LHCN-M2 (cell line): ENCODE measurements at regions not wholly inside any gene's neighbourhood (a gene's known extent, or its start where the extent isn't known, plus 50 kb on each side); places are given as distances from the start of the nearest gene placed in this dataset.
"Not testable (repeated sequence)": the region's sequence is repeated elsewhere in the genome, so short reads cannot be mapped to it uniquely, and the experiment has no call there.

ENCODE experiments used
- DNase-seq: peaks from one replicate; pipeline ENCODE4 v3.0.0-alpha.2; 2012; ENCODE audit warnings: low read depth

DNA sequence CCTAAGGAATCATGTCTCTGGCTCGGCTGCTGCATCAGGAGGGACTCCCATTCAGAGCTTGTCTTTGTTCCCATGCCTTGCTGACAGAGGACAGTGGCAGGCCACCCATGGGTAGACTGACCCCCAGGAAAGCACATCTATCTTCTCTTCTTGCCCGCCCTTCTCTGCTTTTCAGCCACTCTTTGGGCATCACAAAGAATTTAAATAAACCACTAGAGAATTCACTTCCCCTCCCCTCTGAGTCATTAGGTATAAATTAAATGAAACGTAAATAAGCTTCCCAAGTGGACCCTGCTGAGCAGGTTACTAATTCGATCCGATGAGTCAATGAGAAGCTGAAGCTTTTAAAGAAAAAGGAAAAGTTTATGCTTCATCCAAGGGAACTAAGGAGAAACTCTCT, 97.0 kb downstream of the DRD1 start:
- no peak for DNase-seq

GRCh38 chr5:175344331-175345195, 99.4 kb downstream of the DRD1 start:
- no peak for DNase-seq

- no peak for DNase-seq
Measured at GRCh38 chr5:175343308-175343707, 100.7 kb downstream of the DRD1 start.

- DNase-seq: no peak
Measured at GRCh38 chr5:175340180-175340579, 103.8 kb downstream of the DRD1 start.

DNA sequence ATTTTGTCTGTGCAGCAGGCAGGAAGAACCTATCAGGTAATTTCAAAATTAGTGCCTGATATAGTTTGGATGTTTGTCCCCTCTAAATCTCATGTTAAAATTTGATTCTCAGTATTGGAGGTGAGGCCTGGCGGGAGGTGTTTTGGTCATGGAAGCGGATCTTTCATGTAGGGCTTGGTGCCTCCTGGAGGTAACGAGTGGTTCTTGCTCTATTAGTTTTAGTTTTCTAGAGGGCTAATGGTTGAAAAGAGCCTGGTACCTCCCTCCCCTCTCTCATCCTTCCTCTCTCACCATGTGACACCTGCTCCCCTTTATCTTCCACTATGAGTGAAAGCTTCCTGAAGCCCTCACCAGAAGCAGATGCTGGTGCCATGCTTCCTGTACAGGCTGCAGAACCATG, 106.3 kb downstream of the DRD1 start:
- no peak for DNase-seq

DNA sequence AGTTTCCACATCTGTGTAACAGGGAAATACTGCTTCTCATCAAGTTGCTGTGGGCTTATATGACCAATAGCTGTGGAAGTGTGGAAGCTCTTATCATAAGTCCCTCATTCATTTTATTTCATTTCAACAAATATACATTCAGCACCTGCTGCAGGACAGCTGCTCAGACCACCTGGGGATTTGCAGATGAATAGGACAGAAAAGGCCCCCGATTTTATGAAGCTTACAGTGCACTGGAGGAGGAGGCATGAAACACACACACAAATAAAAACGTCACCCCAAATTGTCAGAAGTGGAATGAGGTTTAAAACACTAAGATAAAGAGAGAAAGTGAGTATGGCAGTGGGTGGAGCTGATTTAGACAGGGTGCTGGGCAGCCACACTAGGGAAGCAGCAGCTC, 107.2 kb downstream of the DRD1 start:
- no peak for DNase-seq

DNA sequence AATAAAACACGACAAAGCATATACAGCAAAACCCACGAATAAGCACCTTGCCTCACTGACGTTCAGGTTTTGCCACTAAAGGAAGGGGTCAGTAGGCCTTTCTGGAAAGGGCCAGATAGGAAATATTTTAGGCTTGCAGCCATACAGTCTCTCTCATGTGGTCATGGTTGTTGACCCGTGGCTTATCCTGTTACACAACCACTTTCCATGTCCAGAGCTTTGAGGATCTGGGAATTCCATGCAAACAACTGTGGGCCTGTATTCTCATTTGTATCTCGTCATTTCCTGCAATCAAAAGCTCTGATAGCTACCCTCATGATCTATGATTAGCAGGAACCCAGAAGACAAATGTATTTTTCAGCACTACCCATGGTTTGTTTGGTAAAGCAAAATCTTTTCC, 108.3 kb downstream of the DRD1 start:
- DNase-seq: no peak

GRCh38 chr5:175331173-175332036, 112.6 kb downstream of the DRD1 start:
- not testable (repeated sequence) for DNase-seq

DNA sequence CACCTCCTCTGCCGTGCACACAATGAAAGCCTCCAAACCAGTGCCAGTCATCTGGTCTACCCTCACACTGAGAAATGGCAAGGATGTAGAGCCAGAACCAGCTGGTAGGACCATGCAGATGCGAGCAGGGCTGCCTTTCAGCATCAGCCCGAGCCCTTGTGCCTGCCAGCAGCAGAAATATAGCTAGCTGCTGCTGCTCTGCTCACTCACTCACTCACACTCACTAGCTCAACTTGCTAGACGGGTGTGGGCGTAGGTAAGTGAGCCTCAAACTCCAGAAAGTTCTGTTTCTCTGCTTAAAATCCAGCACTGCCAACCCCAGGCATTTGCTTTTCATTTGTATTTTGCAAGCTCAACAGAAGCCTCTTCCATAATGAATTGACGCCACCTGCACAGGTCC, 114.0 kb downstream of the DRD1 start:
- DNase-seq: no peak

DNA sequence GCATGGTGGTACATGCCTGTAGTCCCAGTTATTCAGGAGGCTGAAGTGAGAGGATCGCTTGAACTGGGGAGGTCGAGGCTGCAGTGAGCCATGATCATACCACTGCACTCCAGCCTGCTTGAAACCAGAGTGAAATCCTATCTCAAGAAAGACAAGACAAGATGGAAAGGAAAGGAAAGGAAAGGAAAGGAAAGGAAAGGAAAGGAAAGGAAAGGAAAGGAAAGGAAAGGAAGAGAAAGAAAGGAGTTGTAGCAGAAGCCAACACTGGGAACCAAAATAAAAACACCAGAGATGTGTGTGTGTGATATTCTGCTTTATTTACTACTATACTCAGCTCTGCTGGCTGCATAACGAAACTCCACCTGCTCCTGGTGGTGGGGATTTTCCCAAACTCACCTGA, 115.3 kb downstream of the DRD1 start:
- DNase-seq: no peak

DNA sequence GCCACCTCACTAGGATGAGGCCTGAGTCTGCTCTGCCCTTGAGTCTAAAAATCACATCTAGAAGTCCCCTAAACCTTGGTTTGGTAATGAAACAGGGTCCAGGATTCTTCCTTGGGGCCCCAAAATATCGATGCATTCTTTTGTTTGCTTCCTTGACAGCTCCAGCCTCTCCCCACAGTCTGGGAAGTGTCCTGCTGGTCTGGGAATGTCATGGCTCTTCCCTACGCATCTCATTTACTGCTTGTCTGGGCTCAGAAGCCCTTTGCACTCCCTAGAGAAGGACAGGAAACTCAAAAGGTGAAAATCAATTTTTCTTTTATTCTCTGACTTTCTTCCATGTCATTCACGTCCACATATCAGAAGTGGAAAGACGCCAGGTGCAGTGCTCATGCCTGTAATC, 115.8 kb downstream of the DRD1 start:
- no peak for DNase-seq

GRCh38 chr5:175325681-175326080, 118.3 kb downstream of the DRD1 start:
- no peak for DNase-seq

DNA sequence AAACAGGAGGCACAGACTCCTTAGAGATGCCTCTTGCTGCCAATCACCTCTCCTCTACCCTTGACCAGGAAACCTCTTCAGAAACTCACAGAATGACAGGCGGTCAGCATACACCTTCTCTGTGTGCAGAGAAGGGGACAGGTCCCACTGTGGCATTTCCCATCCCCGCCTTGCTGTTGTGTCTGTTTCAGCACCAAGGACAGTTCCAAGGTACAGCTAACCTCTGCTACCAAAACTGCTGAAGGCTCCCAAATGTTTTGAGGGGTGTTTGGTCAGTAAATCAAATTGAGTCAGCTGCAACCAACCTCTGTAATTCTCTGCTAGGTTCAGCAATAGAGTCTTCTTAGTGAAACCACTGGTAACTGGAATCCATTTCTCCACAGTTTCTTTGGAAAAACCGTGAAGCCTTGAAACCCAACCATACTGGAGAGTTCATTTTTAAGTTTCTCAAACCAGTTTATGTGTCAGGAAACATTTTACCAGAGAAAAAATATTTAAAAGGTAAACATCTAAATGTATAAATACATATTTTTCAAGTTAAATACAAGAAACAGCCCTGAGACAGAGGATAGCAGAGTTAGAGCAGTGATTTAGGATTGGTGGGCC, 122.0 kb downstream of the DRD1 start:
- DNase-seq: no peak

GRCh38 chr5:175319199-175319598, 124.8 kb downstream of the DRD1 start:
- no peak for DNase-seq

- DNase-seq: no peak
Measured at GRCh38 chr5:175317872-175318271, 126.1 kb downstream of the DRD1 start.

- DNase-seq: no peak
Measured at GRCh38 chr5:175309218-175309810, 134.7 kb downstream of the DRD1 start.

- no peak for DNase-seq
Measured at GRCh38 chr5:175308701-175309100, 135.3 kb downstream of the DRD1 start.

DNA sequence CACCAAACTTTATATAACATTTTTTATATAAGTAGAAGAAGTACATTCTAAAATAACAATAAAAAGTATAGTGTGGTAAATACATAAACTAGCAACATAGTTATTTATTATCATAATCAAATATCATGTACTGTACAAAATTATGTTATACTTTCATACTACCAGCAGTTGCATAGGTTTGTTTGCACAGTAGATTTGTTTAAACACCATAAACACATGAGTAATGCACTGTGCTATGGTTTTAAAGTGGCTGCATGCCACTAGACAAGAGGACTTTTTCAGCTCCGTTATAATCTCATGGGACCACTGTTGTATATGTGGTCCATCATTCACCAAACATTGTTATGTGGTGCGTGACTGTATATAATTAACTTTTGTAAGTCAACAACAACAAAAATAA, 137.6 kb downstream of the DRD1 start:
- no peak for DNase-seq

- DNase-seq: no peak
Measured at GRCh38 chr5:175305251-175305650, 138.7 kb downstream of the DRD1 start.

DNA sequence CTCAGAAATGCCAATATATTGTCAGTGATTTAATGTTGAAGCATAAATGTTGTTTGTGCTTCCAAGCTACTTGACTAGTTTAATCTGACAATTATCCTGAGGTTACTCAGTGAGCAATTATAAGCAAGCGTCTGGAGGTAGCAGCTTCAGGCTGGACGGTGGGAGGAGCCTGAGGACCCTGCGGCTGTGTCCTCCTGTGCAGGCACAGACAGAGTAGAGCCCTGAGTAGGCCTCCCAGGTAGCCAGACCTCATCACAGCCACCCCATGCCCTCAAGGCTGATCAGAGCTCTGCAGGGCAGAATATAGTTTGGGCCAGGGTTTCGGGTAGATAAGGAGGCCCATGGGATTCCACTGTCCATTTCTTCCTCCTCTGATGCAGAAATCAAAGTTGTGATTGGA, 153.6 kb downstream of the DRD1 start:
- DNase-seq: no peak

- DNase-seq: no peak
Measured at GRCh38 chr5:175288048-175288621, 155.8 kb downstream of the DRD1 start.

- no peak for DNase-seq
Measured at GRCh38 chr5:175286981-175287380, 157.0 kb downstream of the DRD1 start.
